ENCODE measurements at regions not wholly inside any gene's neighbourhood (a gene's known extent, or its start where the extent isn't known, plus 50 kb on each side); places are given as distances from the start of the nearest gene placed in this dataset.
"Not testable (repeated sequence)": the region's sequence is repeated elsewhere in the genome, so short reads cannot be mapped to it uniquely, and the experiment has no call there.

DNA sequence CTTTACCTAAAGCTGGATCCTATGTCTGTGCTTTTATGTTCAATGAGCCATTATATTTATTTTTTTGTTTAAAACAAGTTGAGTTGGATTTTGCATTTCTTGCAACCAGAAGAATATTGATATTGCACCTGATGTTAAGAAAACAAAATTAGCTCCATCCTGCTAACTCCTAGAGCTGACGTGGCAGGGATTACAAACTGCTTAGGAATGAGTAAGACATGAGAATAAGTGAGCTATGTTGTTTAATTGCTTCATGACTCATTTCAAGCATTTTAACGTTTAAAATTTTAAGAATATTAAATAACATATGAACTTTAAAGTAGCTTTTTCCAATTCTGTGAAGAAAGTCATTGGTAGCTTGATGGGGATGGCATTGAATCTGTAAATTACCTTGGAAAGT, 663.5 kb downstream of the EPM2A start:
- in situ Hi-C loops (cut with HindIII; ENCODE audit: low sequenced_read_pairs) = no loop called here

DNA sequence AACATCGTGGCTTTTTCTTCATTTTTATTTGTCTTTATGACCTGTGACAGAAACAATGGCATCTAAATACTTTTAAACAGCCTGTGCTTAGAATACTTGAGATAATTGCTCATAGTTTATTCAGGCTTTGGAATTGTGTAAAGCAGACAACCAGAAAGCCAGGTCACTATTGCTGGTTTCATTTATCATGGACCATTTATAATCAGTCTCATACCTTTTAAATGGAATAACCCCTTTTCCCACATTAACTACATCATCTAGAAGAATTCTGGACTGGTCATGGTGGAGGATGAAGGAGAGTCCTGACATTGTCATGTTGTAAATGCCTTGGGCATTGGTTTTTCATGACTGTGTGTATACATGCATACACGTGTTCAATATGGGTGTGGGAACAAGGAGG, 661.5 kb downstream of the EPM2A start:
- in situ Hi-C loops (cut with HindIII; ENCODE audit: low sequenced_read_pairs) = no loop called here

- in situ Hi-C loops (cut with HindIII; ENCODE audit: low sequenced_read_pairs) = no loop called here
These were observed 660.5 kb downstream of the EPM2A start for GRCh38 chr6:145074805-145075204.

- in situ Hi-C loops (cut with HindIII; ENCODE audit: low sequenced_read_pairs) = no loop called here
These were observed 659.9 kb downstream of the EPM2A start for GRCh38 chr6:145075425-145075824.

DNA sequence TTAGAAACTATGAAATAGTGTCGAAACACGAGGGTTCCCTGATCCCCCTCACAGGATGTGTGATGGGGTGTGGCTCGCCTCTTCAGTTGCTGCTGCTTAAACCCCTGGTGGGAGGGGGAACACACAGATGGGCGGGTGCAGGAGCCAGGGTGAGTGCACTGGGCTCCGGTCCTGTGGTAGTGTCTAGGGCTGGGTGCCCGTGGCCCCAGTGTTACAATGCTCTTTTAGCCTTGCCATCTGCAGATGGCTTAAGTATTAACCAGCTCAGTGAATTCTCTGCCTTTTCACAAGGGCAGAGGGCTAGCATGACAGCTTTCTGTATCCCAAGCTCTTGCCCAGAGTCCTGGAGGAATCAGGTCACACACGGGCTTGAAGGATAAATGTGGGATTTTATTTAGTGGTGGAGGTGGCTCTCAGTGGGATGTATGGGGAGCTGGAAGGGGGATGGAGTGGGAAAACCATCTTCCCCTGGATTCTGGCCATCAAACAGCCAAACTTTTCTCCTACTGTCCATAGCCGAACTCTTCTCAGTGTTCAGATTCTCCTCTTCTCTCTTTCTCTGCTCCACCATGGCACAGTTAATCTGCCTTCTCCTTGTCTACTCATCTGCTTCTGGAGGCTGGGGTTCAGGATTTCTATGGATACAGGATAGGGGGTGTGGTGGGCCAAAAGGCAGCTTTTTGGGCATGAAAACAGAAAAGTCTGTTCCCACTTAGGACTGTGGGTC, 659.0 kb downstream of the EPM2A start:
- in situ Hi-C loops (cut with HindIII; ENCODE audit: low sequenced_read_pairs) = no loop called here

GRCh38 chr6:145077382-145077781, 657.9 kb downstream of the EPM2A start:
- in situ Hi-C loops (cut with HindIII; ENCODE audit: low sequenced_read_pairs) = no loop called here

DNA sequence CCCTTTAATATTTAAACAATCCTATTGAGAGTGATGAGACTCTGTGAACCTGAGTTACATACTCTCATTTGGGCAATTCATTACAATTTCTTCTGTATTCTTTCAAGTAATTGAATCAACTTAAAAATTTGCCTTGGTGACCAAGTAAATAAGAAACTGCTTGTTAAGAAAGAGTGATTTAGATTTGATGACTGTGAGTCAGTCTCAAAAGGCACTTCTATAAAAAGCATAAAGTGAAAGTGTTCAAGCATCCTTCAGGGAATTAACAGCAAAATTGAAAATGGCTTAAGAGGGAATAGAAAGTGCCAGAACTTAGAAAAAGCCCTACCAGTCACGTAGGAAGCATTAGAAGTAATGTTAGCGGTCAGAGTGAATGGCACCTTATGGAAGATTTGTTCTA, 654.7 kb downstream of the EPM2A start:
- in situ Hi-C loops (cut with HindIII; ENCODE audit: low sequenced_read_pairs) = no loop called here

DNA sequence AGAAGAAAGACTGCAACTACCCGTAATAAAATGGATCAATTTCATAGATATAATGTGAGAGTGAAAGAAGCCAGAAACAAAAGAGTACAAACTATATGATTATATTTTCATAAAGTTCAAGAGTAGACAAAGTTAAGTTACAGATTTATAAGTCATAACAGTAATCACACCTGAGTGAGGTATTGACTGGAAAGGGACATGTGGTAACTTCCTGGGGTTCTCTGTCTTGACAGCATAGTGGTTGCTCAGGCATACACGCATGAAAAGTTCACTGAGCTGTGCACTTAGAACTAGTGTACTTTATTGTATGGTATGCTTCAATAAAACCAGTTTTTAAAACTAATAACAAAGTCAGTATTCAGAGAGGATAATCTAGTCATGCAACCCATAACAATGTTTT, 653.6 kb downstream of the EPM2A start:
- in situ Hi-C loops (cut with HindIII; ENCODE audit: low sequenced_read_pairs) = no loop called here

GRCh38 chr6:145082359-145082758, 653.0 kb downstream of the EPM2A start:
- in situ Hi-C loops (cut with HindIII; ENCODE audit: low sequenced_read_pairs) = no loop called here

GRCh38 chr6:145086197-145086596, 649.1 kb downstream of the EPM2A start:
- in situ Hi-C loops (cut with HindIII; ENCODE audit: low sequenced_read_pairs) = no loop called here

DNA sequence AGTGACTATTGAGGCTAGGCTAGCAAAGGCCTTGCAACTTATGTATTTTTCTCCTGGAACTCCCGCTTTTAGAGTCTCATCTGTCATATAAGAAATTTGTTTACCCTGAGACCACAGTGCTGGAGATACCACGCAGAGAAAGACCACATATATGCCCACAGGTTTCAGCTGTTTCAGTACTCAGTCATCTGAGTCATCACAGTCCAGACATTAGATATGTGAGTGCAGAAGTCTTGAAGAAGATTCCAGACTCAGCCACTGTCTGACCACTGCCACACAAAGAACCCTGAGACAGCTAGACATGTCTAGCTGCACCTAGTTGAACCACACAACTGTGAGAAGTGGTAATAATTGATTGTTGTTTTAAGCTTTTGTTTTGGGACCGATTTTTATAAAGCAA, 648.3 kb downstream of the EPM2A start:
- in situ Hi-C loops (cut with HindIII; ENCODE audit: low sequenced_read_pairs) = no loop called here

DNA sequence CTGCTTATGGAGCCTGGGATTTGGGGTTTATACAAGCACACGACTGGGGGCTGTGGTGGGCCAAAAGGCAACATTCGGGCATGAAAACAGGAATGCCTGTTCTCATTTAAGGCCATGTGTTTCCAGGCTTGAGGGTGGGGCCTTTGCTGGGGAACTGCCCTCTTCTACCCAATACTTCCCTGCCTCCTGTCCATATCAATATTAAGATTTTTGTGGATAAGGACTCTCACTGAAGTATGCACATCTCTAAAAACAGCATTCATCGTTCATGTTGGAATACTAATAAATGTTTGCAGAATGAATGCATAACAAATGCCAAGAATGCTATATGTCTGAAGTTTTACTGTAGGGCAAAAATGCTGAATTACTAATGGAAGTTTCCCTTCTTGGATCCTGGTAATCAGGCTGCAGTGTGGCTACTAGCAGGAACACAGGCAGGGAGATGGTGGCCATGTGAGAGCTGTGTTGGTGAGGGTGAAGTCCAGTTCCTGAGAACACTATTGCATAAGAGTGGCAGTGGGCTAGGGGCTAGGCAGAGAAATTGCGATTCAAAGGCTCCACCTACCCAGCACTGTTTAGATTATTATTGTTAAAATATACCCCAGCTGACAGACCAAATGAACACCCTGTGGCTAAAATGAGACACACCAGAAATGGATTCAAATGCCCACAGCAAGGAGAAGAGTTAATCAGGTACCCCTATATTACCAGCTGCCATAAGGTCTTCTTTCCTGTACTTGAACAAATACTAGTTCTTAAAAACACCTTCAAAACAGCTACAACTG, 644.3 kb downstream of the EPM2A start:
- in situ Hi-C loops (cut with HindIII; ENCODE audit: low sequenced_read_pairs) = no loop called here

- in situ Hi-C loops (cut with HindIII; ENCODE audit: low sequenced_read_pairs) = no loop called here
These were observed 643.7 kb downstream of the EPM2A start for GRCh38 chr6:145091586-145092142.

DNA sequence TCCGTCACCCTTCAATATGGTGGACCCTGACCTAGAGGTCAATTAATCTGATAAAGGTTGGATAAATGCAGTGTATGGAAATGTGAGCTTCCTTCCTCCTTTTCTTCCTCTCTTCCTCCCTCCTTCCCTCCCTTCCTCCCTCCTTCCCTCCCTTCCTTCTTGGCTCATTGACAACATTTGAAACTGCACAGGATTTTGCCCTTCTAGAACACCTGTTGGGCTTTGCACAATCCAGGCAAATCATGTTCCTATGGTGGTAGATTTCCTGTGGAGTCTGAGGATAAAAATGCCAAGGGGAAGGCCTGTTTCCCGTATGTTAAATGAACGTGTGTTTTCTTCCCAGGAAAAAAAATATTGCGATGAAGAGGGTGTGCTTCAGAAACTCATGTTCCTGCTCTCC, 642.8 kb downstream of the EPM2A start:
- in situ Hi-C loops (cut with HindIII; ENCODE audit: low sequenced_read_pairs) = no loop called here

GRCh38 chr6:145093226-145093625, 642.1 kb downstream of the EPM2A start:
- in situ Hi-C loops (cut with HindIII; ENCODE audit: low sequenced_read_pairs) = no loop called here

DNA sequence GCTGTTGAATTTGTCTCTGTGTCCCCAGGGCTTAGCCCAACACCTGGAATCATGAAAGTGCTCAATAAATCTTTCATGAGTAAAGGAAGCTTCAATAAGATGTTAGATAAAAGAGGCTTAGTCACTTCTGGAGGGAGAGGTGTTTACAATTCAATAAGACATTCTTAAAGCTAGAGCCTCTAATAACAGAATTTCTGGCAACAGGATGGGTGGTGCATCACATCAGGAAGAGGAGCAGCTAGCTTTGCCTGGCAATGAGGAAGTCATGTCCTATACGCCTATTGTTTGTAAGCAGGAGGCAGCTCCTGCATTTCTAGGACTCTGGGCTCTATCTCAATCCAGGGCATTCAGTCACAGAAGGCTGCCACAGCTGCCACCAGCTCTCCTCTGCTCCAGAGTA, 638.5 kb downstream of the EPM2A start:
- in situ Hi-C loops (cut with HindIII; ENCODE audit: low sequenced_read_pairs) = no loop called here

DNA sequence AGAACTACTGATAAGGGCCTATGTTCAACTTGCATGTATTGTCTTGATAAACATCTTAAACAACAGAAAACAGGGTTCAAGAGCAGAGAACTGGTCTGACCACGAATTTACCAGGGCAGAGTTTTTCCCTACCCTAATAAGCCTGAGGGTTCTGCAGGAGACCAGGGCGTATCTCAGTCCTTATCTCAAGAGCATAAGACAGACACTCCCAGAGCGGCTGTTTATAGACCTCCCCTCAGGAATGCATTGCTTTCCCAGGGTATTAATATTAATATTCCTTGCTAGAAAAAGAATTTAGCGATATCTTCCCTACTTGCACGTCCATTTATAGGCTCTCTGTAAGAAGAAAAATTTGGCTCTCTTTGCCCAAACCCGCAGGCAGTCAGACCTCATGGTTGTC, 637.2 kb downstream of the EPM2A start:
- in situ Hi-C loops (cut with HindIII; ENCODE audit: low sequenced_read_pairs) = not testable (repeated sequence)

GRCh38 chr6:145099713-145100112, 635.6 kb downstream of the EPM2A start:
- in situ Hi-C loops (cut with HindIII; ENCODE audit: low sequenced_read_pairs) = no loop called here

DNA sequence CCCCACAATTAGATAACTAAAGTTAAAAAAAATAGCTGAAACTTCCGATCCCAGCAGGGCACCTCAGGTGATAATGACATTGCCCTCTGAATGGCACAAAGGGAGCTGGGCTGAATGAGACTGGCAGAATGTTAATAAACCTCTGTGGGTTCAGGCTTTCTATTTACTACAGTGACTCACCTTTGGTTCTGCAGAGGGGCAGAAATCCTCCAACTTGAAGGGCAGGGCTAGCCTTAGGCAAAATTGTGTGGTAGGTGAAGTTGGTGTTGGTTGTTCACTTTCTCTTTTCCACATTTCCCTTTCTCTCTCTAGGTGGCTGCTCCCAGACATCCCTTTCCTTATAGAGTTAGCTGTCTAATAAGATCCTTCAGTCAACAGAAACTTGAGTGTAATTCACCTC, 625.2 kb downstream of the EPM2A start:
- in situ Hi-C loops (cut with HindIII; ENCODE audit: low sequenced_read_pairs) = no loop called here

- in situ Hi-C loops (cut with HindIII; ENCODE audit: low sequenced_read_pairs) = not testable (repeated sequence)
These were observed 623.9 kb downstream of the EPM2A start for GRCh38 chr6:145111407-145111806.

GRCh38 chr6:145112711-145113148, 622.6 kb downstream of the EPM2A start:
- in situ Hi-C loops (cut with HindIII; ENCODE audit: low sequenced_read_pairs) = no loop called here

- in situ Hi-C loops (cut with HindIII; ENCODE audit: low sequenced_read_pairs) = no loop called here
These were observed 619.7 kb downstream of the EPM2A start for GRCh38 chr6:145115638-145116037.
